ENCODE measurements at regions not wholly inside any gene's neighbourhood (a gene's known extent, or its start where the extent isn't known, plus 50 kb on each side); places are given as distances from the start of the nearest gene placed in this dataset.

GRCh38 chr2:120666433-120666832 is 69.2 kb upstream of the GLI2 start:
- Histone ChIP-seq H3K27me3 (replicated peaks in 1 of 2; ENCODE audit: control insufficient read depth in 2 of 2, insufficient read depth in 2 of 2, low read length in 1 of 2) (no peaks in the 10 kb centered on the region), H3K27ac (ENCODE audit: control insufficient read depth, insufficient read depth) (no peak overlapping the region), H3K36me3 (ENCODE audit: control insufficient read depth in 2 of 2, insufficient read depth in 2 of 2, low read length in 1 of 2) (no peaks in the 10 kb centered on the region), H3K4me2 (ENCODE audit: control insufficient read depth, insufficient read depth) (no peak overlapping the region), H3K4me1 (ENCODE audit: control insufficient read depth, insufficient read depth, low read length) (no peaks in the 10 kb centered on the region), H2AFZ (ENCODE audit: control insufficient read depth, low read depth, low read length) (no peak overlapping the region), H3K79me2 (ENCODE audit: control insufficient read depth, insufficient read depth, low read length) (no peaks in the 10 kb centered on the region), H3K9me3 (replicated peaks; ENCODE audit: control insufficient read depth, insufficient read depth, low read length) (peaks cover 2% of the 10 kb centered on the region), H3K4me3 (no peak overlapping the region), H3K9ac (ENCODE audit: control insufficient read depth, insufficient read depth, low read length) (no peak overlapping the region), H4K20me1 (ENCODE audit: control insufficient read depth, insufficient read depth) (no peaks in the 10 kb centered on the region)
- intact Hi-C loops (cut with micrococcal nuclease; ENCODE audit: unreplicated experiment) = no loop called here
- FAIRE-seq = no peak
- CTCF ChIA-PET = no interaction called here
- 26% methylated on average over 3 of the region's 3 CpGs for WGBS (ENCODE audit: insufficient coverage, insufficient replicate concordance, low lambda C conversion rate, missing lambda C conversion rate)
- RAD21 ChIA-PET (ENCODE audit: unreplicated experiment) = no interaction called here
- no peak for DNase-seq (ENCODE audit: low read depth, low spot score)
- no TSS peak for BruUV-seq (replicated peaks)
- in situ Hi-C loops (cut with MboI) = no loop called here
- SMC1A ChIA-PET (ENCODE audit: uncharacterized antibody, unreplicated experiment) = no interaction called here
- no peak for ATAC-seq
- POLR2A ChIA-PET = no interaction called here
- TF ChIP-seq NKRF (conservative IDR thresholded peaks at IDR 0.05) = no peak
- no peak for TF ChIP-seq TCF3 (IDR thresholded peaks at IDR 0.05; ENCODE audit: borderline replicate concordance, insufficient read depth, low read depth, low read length)
- TF ChIP-seq IRF3 (IDR thresholded peaks at IDR 0.05) = no peak
- TF ChIP-seq ASH2L (IDR thresholded peaks at IDR 0.05; ENCODE audit: borderline replicate concordance, low read depth) = no peak
- no peak for TF ChIP-seq ZNF217 (IDR thresholded peaks at IDR 0.05)

GRCh38 chr2:120667981-120668380 is 67.7 kb upstream of the GLI2 start:
- BruUV-seq (replicated peaks) = no TSS peak
- Histone ChIP-seq H3K27ac (ENCODE audit: control insufficient read depth, insufficient read depth) (no peak overlapping the region), H3K9me3 (replicated peaks; ENCODE audit: control insufficient read depth, insufficient read depth, low read length) (peaks cover 2% of the 10 kb centered on the region), H3K4me1 (ENCODE audit: control insufficient read depth, insufficient read depth, low read length) (no peaks in the 10 kb centered on the region), H3K9ac (ENCODE audit: control insufficient read depth, insufficient read depth, low read length) (no peak overlapping the region), H3K4me2 (ENCODE audit: control insufficient read depth, insufficient read depth) (no peak overlapping the region), H3K79me2 (ENCODE audit: control insufficient read depth, insufficient read depth, low read length) (no peaks in the 10 kb centered on the region), H2AFZ (ENCODE audit: control insufficient read depth, low read depth, low read length) (no peak overlapping the region), H4K20me1 (ENCODE audit: control insufficient read depth, insufficient read depth) (no peaks in the 10 kb centered on the region), H3K27me3 (replicated peaks in 1 of 2; ENCODE audit: control insufficient read depth in 2 of 2, insufficient read depth in 2 of 2, low read length in 1 of 2) (no peaks in the 10 kb centered on the region), H3K4me3 (no peak overlapping the region), H3K36me3 (ENCODE audit: control insufficient read depth in 2 of 2, insufficient read depth in 2 of 2, low read length in 1 of 2) (no peaks in the 10 kb centered on the region)
- no peak for FAIRE-seq
- ChIA-PET RAD21 (ENCODE audit: unreplicated experiment) (no interaction called here), SMC1A (ENCODE audit: uncharacterized antibody, unreplicated experiment) (no interaction called here), CTCF (no interaction called here), POLR2A (no interaction called here)
- in situ Hi-C loops (cut with MboI) = no loop called here
- no peak for DNase-seq (ENCODE audit: low read depth, low spot score)
- intact Hi-C loops (cut with micrococcal nuclease; ENCODE audit: unreplicated experiment) = no loop called here
- 30% methylated on average over 2 of the region's 2 CpGs for WGBS (ENCODE audit: insufficient coverage, insufficient replicate concordance, low lambda C conversion rate, missing lambda C conversion rate)
- ATAC-seq = no peak
- TF ChIP-seq EP300 (IDR thresholded peaks at IDR 0.05; ENCODE audit: borderline replicate concordance in 1 of 2, control insufficient read depth in 1 of 2, low read depth in 2 of 2, low read length in 2 of 2) (no peak), SMARCA5 (IDR thresholded peaks at IDR 0.05) (no peak), SIN3A (IDR thresholded peaks at IDR 0.05; ENCODE audit: low read depth, low read length) (no peak), ZBTB40 (IDR thresholded peaks at IDR 0.05; ENCODE audit: borderline replicate concordance) (no peak), RAD51 (IDR thresholded peaks at IDR 0.05) (no peak), GATAD2B (conservative IDR thresholded peaks at IDR 0.05; ENCODE audit: low read depth) (no peak), SREBF1 (IDR thresholded peaks at IDR 0.05; ENCODE audit: low read length) (no peak)

Data from GM12878 (cell line).